ENCODE measurements at regions not wholly inside any gene's neighbourhood (a gene's known extent, or its start where the extent isn't known, plus 50 kb on each side); places are given as distances from the start of the nearest gene placed in this dataset.
"Not testable (repeated sequence)": the region's sequence is repeated elsewhere in the genome, so short reads cannot be mapped to it uniquely, and the experiment has no call there.

- H3K4me1 ChIP-seq (ENCODE audit: low read length), result peaks cover 12% of the 10 kb centered on the region
- no peaks in the 10 kb centered on the region for H3K36me3 ChIP-seq (replicated peaks; ENCODE audit: low read depth, low read length)
- H3K4me2 ChIP-seq (ENCODE audit: low read length), result no peak overlapping the region
- H3K27ac ChIP-seq (ENCODE audit: low read length), result no peak overlapping the region
- no peaks in the 10 kb centered on the region for H3K9me3 ChIP-seq (ENCODE audit: insufficient read depth, low read length)
- H3K79me2 ChIP-seq (ENCODE audit: low read length), result no peaks in the 10 kb centered on the region
- H4K20me1 ChIP-seq (ENCODE audit: insufficient read depth, low read length), result no peaks in the 10 kb centered on the region
- no peak overlapping the region for H3K9ac ChIP-seq (ENCODE audit: low read length)
- no peaks in the 10 kb centered on the region for H3K27me3 ChIP-seq (ENCODE audit: low read depth, low read length)
- no peak overlapping the region for H3K4me3 ChIP-seq (ENCODE audit: low read length)
- no peak overlapping the region for H2AFZ ChIP-seq (ENCODE audit: low read depth, low read length)
- TF ChIP-seq EZH2phosphoT487 (IDR thresholded peaks at IDR 0.05; ENCODE audit: low read depth) (no peak), CTCF (IDR thresholded peaks at IDR 0.05; ENCODE audit: low read depth, low read length) (no peak)
Measured at GRCh38 chr1:104259481-104259880, 509.8 kb downstream of the AMY1C start.

- not testable (repeated sequence) for H3K4me2 ChIP-seq (ENCODE audit: low read length); H4K20me1 ChIP-seq (ENCODE audit: insufficient read depth, low read length); H3K27ac ChIP-seq (ENCODE audit: low read length); H3K9ac ChIP-seq (ENCODE audit: low read length); H3K36me3 ChIP-seq (replicated peaks; ENCODE audit: low read depth, low read length); H3K9me3 ChIP-seq (ENCODE audit: insufficient read depth, low read length); H2AFZ ChIP-seq (ENCODE audit: low read depth, low read length); H3K79me2 ChIP-seq (ENCODE audit: low read length); H3K27me3 ChIP-seq (ENCODE audit: low read depth, low read length); H3K4me3 ChIP-seq (ENCODE audit: low read length)
- H3K4me1 ChIP-seq (ENCODE audit: low read length), result peaks cover 30% of the 10 kb centered on the region
Measured at GRCh38 chr1:104263110-104263509, 513.4 kb downstream of the AMY1C start.

GRCh38 chr1:104264521-104264920 lies 514.8 kb downstream of the AMY1C start:
- TF ChIP-seq EZH2phosphoT487 (IDR thresholded peaks at IDR 0.05; ENCODE audit: low read depth), result no peak
- TF ChIP-seq CTCF (IDR thresholded peaks at IDR 0.05; ENCODE audit: low read depth, low read length), result no peak
- Histone ChIP-seq H3K9ac (ENCODE audit: low read length) (no peak overlapping the region), H3K36me3 (replicated peaks; ENCODE audit: low read depth, low read length) (no peaks in the 10 kb centered on the region), H3K79me2 (ENCODE audit: low read length) (no peaks in the 10 kb centered on the region), H2AFZ (ENCODE audit: low read depth, low read length) (no peak overlapping the region), H3K4me1 (ENCODE audit: low read length) (peaks cover 30% of the 10 kb centered on the region), H3K27ac (ENCODE audit: low read length) (no peak overlapping the region), H3K4me2 (ENCODE audit: low read length) (no peak overlapping the region), H3K27me3 (ENCODE audit: low read depth, low read length) (no peaks in the 10 kb centered on the region), H3K9me3 (ENCODE audit: insufficient read depth, low read length) (no peaks in the 10 kb centered on the region), H4K20me1 (ENCODE audit: insufficient read depth, low read length) (no peaks in the 10 kb centered on the region), H3K4me3 (ENCODE audit: low read length) (no peak overlapping the region)

- H3K9me3 ChIP-seq (ENCODE audit: insufficient read depth, low read length), result no peaks in the 10 kb centered on the region
Measured at GRCh38 chr1:104265163-104265562, 515.5 kb downstream of the AMY1C start.

More at GRCh38 chr1:104265163-104265562, 515.5 kb downstream of the AMY1C start:
- TF ChIP-seq EZH2phosphoT487 (IDR thresholded peaks at IDR 0.05; ENCODE audit: low read depth) (no peak), CTCF (IDR thresholded peaks at IDR 0.05; ENCODE audit: low read depth, low read length) (no peak)
- no peaks in the 10 kb centered on the region for H4K20me1 ChIP-seq (ENCODE audit: insufficient read depth, low read length)
- H3K4me2 ChIP-seq (ENCODE audit: low read length), result no peak overlapping the region
- H3K27ac ChIP-seq (ENCODE audit: low read length), result no peak overlapping the region
- H3K4me3 ChIP-seq (ENCODE audit: low read length), result no peak overlapping the region
- H2AFZ ChIP-seq (ENCODE audit: low read depth, low read length), result no peak overlapping the region
- H3K4me1 ChIP-seq (ENCODE audit: low read length), result peaks cover 30% of the 10 kb centered on the region
- H3K9ac ChIP-seq (ENCODE audit: low read length), result no peak overlapping the region
- H3K27me3 ChIP-seq (ENCODE audit: low read depth, low read length), result no peaks in the 10 kb centered on the region
- no peaks in the 10 kb centered on the region for H3K79me2 ChIP-seq (ENCODE audit: low read length)
- no peaks in the 10 kb centered on the region for H3K36me3 ChIP-seq (replicated peaks; ENCODE audit: low read depth, low read length)

Data from OCI-LY3 (cell line).